IMR-90 (cell line): ENCODE measurements at regions not wholly inside any gene's neighbourhood (a gene's known extent, or its start where the extent isn't known, plus 50 kb on each side); places are given as distances from the start of the nearest gene placed in this dataset.

ENCODE experiments used
- ATAC-seq: fragments of 200-7000 bp; cut with Tn5 transposase; 2 replicates; pipeline ENCODE4 v1.9.1; 2020; ENCODE audit warnings: low read depth, mild to moderate bottlenecking, moderate library complexity
- BruUV-seq: library from RNA; stranded (reverse); fragments of 400-500 nt; replicated peaks from 2 replicates; lab custom pipeline; 2021; lab: Mats Ljungman, UMichigan
- CTCF ChIA-PET: fragments of 300-600 bp; formaldehyde crosslinking; extraction: SDS; loops from one replicate; lab custom pipeline; 2021; ENCODE audit warnings: antibody characterized with exemption; lab: Yijun Ruan, JAX
- POLR2A ChIA-PET: fragments of 300-600 bp; sonication (Branson Sonifier 250); formaldehyde crosslinking; loops from one replicate; lab custom pipeline; 2022; ENCODE audit warnings: antibody characterized with exemption; ENCODE audit not compliant: unreplicated experiment; lab: Charles Lee
- DNase-seq: peaks from one replicate; pipeline ENCODE4 v3.0.0; 2013
- H2AFZ ChIP-seq: replicated peaks from 2 replicates; pipeline ENCODE3; 2013; ENCODE audit warnings: low read length, mild to moderate bottlenecking; ENCODE audit not compliant: poor library complexity
- H2AK5ac ChIP-seq: 2 replicates; pipeline ENCODE4 v1.6.1; 2013; ENCODE audit warnings: low read depth, low read length, inconsistent platforms
- H2AK9ac ChIP-seq: replicated peaks from 2 replicates; pipeline ENCODE3; 2013; ENCODE audit warnings: mild to moderate bottlenecking, low read depth, low read length, moderate library complexity; ENCODE audit not compliant: poor library complexity
- H2BK120ac ChIP-seq: 2 replicates; pipeline ENCODE4 v1.6.1; 2013; ENCODE audit warnings: low read depth, low read length, inconsistent platforms
- H2BK15ac ChIP-seq: 3 replicates; pipeline ENCODE4 v1.6.1; 2013; ENCODE audit warnings: low read depth, low read length, inconsistent platforms
- H2BK20ac ChIP-seq: 2 replicates; pipeline ENCODE4 v1.6.1; 2013; ENCODE audit warnings: low read depth, mild to moderate bottlenecking, inconsistent platforms, low read length, moderate library complexity
- H2BK5ac ChIP-seq: 2 replicates; pipeline ENCODE4 v1.6.1; 2013; ENCODE audit warnings: mild to moderate bottlenecking, low read depth, low read length, inconsistent platforms; ENCODE audit not compliant: poor library complexity, severe bottlenecking
- H3K14ac ChIP-seq: replicated peaks from 2 replicates; pipeline ENCODE4 v1.6.1; 2013; ENCODE audit warnings: low read depth, low read length, inconsistent platforms
- H3K18ac ChIP-seq: 2 replicates; pipeline ENCODE4 v1.6.1; 2013; ENCODE audit warnings: low read depth, low read length, control low read depth
- H3K23ac ChIP-seq: 2 replicates; pipeline ENCODE4 v1.6.1; 2013; ENCODE audit warnings: low read depth, low read length, inconsistent platforms
- H3K27ac ChIP-seq: 2 replicates; pipeline ENCODE4 v1.5.1; 2013; ENCODE audit warnings: mild to moderate bottlenecking, control low read depth, low read length; ENCODE audit not compliant: insufficient read depth
- H3K27me3 ChIP-seq: 2 replicates; pipeline ENCODE4 v1.6.1; 2013; ENCODE audit warnings: low read length; ENCODE audit not compliant: control insufficient read depth, insufficient read depth
- H3K36me3 ChIP-seq: 2 replicates; pipeline ENCODE4 v1.6.1; 2013; ENCODE audit warnings: low read length, mixed read lengths; ENCODE audit not compliant: control insufficient read depth, insufficient read depth
- H3K4ac ChIP-seq: 2 replicates; pipeline ENCODE4 v1.6.1; 2013; ENCODE audit warnings: low read depth, low read length, inconsistent platforms
- H3K4me1 ChIP-seq: 2 replicates; pipeline ENCODE4 v1.6.1; 2013; ENCODE audit warnings: low read length, mixed read lengths; ENCODE audit not compliant: control insufficient read depth, insufficient read depth
- H3K4me2 ChIP-seq: 2 replicates; pipeline ENCODE4 v1.6.1; 2013; ENCODE audit warnings: low read depth, mild to moderate bottlenecking, control low read depth, low read length, moderate library complexity
- H3K4me3 ChIP-seq: 2 replicates; pipeline ENCODE4 v1.5.1; 2013; ENCODE audit warnings: low read depth, mild to moderate bottlenecking, control low read depth, low read length, moderate library complexity; ENCODE audit not compliant: insufficient read depth
- H3K56ac ChIP-seq: 2 replicates; pipeline ENCODE4 v1.6.1; 2013; ENCODE audit warnings: low read length, inconsistent platforms; ENCODE audit not compliant: insufficient read depth; ENCODE audit errors: extremely low read depth
- H3K79me1 ChIP-seq, 2 experiments: 2 replicates each; pipeline ENCODE4 v1.6.1; 2013; ENCODE audit warnings: low read length in 2 of 2, inconsistent platforms in 1 of 2, low read depth in 1 of 2
- H3K9ac ChIP-seq: 2 replicates; pipeline ENCODE4 v1.6.1; 2013; ENCODE audit warnings: low read depth, low read length, control low read depth
- H3K9me1 ChIP-seq: 2 replicates; pipeline ENCODE4 v1.6.1; 2013; ENCODE audit warnings: low read length, inconsistent platforms; ENCODE audit not compliant: insufficient read depth
- H3K9me3 ChIP-seq: 2 replicates; pipeline ENCODE4 v1.6.1; 2013; ENCODE audit warnings: low read length; ENCODE audit not compliant: control insufficient read depth, insufficient read depth
- H4K20me1 ChIP-seq: 2 replicates; pipeline ENCODE4 v1.6.1; 2013; ENCODE audit warnings: low read length, inconsistent platforms; ENCODE audit not compliant: insufficient read depth
- H4K5ac ChIP-seq: 2 replicates; pipeline ENCODE4 v1.6.1; 2013; ENCODE audit warnings: mild to moderate bottlenecking, low read depth, low read length, control low read depth
- H4K8ac ChIP-seq, 2 experiments: 2 replicates each; pipeline ENCODE4 v1.6.1; 2013; ENCODE audit warnings: low read depth in 2 of 2, low read length in 2 of 2, control low read depth in 1 of 2, inconsistent platforms in 1 of 2
- H4K91ac ChIP-seq: 2 replicates; pipeline ENCODE4 v1.6.1; 2013; ENCODE audit warnings: low read depth, low read length, inconsistent platforms; ENCODE audit not compliant: insufficient read depth
- BHLHE40 ChIP-seq: fragments of 150-350 bp; IDR thresholded peaks from 2 replicates; pipeline ENCODE4 v1.6.1; 2016; ENCODE audit warnings: mild to moderate bottlenecking, low read depth, low read length
- USF2 ChIP-seq: fragments of 150-350 bp; IDR thresholded peaks from 2 replicates; pipeline ENCODE4 v1.6.1; 2017; ENCODE audit warnings: mild to moderate bottlenecking, antibody characterized with exemption, low read length, low read depth
- WGBS, 2 experiments: methylation state at CpG; one replicate each; pipeline versions ENCODE4 v1.1.5 to v1.1.7; 2013; ENCODE audit warnings: missing lambda C conversion rate in 2 of 2; ENCODE audit not compliant: insufficient read length in 1 of 2; ENCODE audit errors: extremely low coverage in 2 of 2; 5-methylcytosine and 5-hydroxymethylcytosine counted together
- dilution Hi-C: fragments of 300-500 bp; cut with HindIII; formaldehyde crosslinking; loops from one replicate; pipeline ENCODE4 v1.14.3; 2018; ENCODE audit warnings: low sequenced_read_pairs; ENCODE audit not compliant: unreplicated experiment
- in situ Hi-C: fragments of 300-500 bp; cut with MboI; formaldehyde crosslinking; loops from 3 replicates; pipeline ENCODE4 v1.14.3; 2019; ENCODE audit warnings: low sequenced_read_pairs, inconsistent platforms, mixed read lengths
- intact Hi-C: fragments of 100-400 bp; cut with micrococcal nuclease; formaldehyde crosslinking; loops from 2 replicates; pipeline ENCODE4 v1.10.0; 2022

GRCh38 chr11:27898166-27898565 lies 197.9 kb upstream of the BDNF start:
- TF ChIP-seq BHLHE40 (no peak), USF2 (no peak)
- Histone ChIP-seq H4K8ac (no peak overlapping the region), H2BK15ac (no peak overlapping the region), H3K9me3 (no peaks in the 10 kb centered on the region), H2BK20ac (no peak overlapping the region), H2AFZ (no peak overlapping the region), H4K20me1 (no peaks in the 10 kb centered on the region), H3K14ac (no peak overlapping the region), H3K79me1 (no peaks in the 10 kb centered on the region), H2AK9ac (no peak overlapping the region), H4K91ac (no peak overlapping the region), H3K23ac (no peak overlapping the region), H2AK5ac (no peak overlapping the region), H3K9me1 (0 out of 2 replicates have a peak, but pooled peaks cover 7% of the 10 kb centered on the region), H3K4me3 (no peak overlapping the region), H3K4me1 (peaks cover 2% of the 10 kb centered on the region; the same call in 1 of the 2 replicates), H3K56ac (no peak overlapping the region), H3K9ac (no peak overlapping the region), H3K36me3 (no peaks in the 10 kb centered on the region), H3K27me3 (no peaks in the 10 kb centered on the region), H3K18ac (no peak overlapping the region), H3K4ac (no peak overlapping the region), H4K5ac (no peak overlapping the region), H2BK120ac (no peak overlapping the region), H3K4me2 (no peak overlapping the region), H3K27ac (no peak overlapping the region), H2BK5ac (no peak overlapping the region)
- intact Hi-C loops: no loop called here
- DNase-seq (no peak), ATAC-seq (no peak)
- dilution Hi-C loops: no loop called here
- in situ Hi-C loops: loop anchor here (10.0 kb wide), 1 partner anchor 173 kb away; no protein-coding TSS in a partner anchor
- CTCF ChIA-PET: no interaction called here
- no TSS peak for BruUV-seq
- POLR2A ChIA-PET: no interaction called here
- no CpG with 5 or more reads among the region's 2 CpGs for WGBS, 2 experiments
